T-cell (primary cell): ENCODE measurements at regions not wholly inside any gene's neighbourhood (a gene's known extent, or its start where the extent isn't known, plus 50 kb on each side); places are given as distances from the start of the nearest gene placed in this dataset.

Experiments
- ATAC-seq, 4 experiments: fragments of 200-7000 bp in 3 of 4; fragments of 150-1000 bp in 1 of 4; cut with Tn5 transposase; replicated peaks in 1 of 4; 1 replicate in 3 of 4; 2 replicates in 1 of 4; pipeline ENCODE4 v1.10.0; 2021; ENCODE audit warnings: moderate library complexity in 3 of 4, mild to moderate bottlenecking in 2 of 4, moderate number of reproducible peaks in 1 of 4
- CTCF ChIA-PET, 2 donors: fragments of 300-600 bp; sonication (Branson Sonifier 250); formaldehyde crosslinking; loops; one replicate each; lab custom pipeline; 2022; ENCODE audit warnings: antibody characterized with exemption in 2 of 2; lab: Charles Lee
- POLR2A ChIA-PET, 2 donors: fragments of 300-600 bp; sonication (Branson Sonifier 250); formaldehyde crosslinking; loops; one replicate each; lab custom pipeline; 2022; ENCODE audit warnings: antibody characterized with exemption in 2 of 2; lab: Charles Lee
- DNase-seq, 35 experiments: peaks; one replicate each; pipeline versions ENCODE4 v3.0.0 to v3.0.0-alpha.2; 2013 to 2023
- H3K27ac ChIP-seq: one replicate; pipeline ENCODE4 v1.5.1; 2013; ENCODE audit warnings: low read length
- H3K27me3 ChIP-seq, 2 experiments: replicated peaks in 1 of 2; 1 replicate in 1 of 2; 2 replicates in 1 of 2; pipeline versions ENCODE4 v1.6.1 to v1.7.0; 2013; ENCODE audit warnings: low read length in 1 of 2, mixed read lengths in 1 of 2; ENCODE audit not compliant: control insufficient read depth in 2 of 2, insufficient read depth in 2 of 2; ENCODE audit errors: extremely low read depth in 1 of 2
- H3K36me3 ChIP-seq, 2 donors: 1 replicate in 1 of 2; 2 replicates in 1 of 2; pipeline versions ENCODE4 v1.6.1 to v1.7.0; 2013; ENCODE audit warnings: low read length in 1 of 2; ENCODE audit not compliant: control insufficient read depth in 2 of 2, insufficient read depth in 1 of 2; ENCODE audit errors: extremely low read depth in 1 of 2
- H3K4me1 ChIP-seq, 2 experiments: 1 replicate in 1 of 2; 2 replicates in 1 of 2; pipeline versions ENCODE4 v1.6.1 to v1.7.0; 2013; ENCODE audit warnings: low read length in 2 of 2, mixed read lengths in 1 of 2; ENCODE audit not compliant: insufficient read depth in 2 of 2, control insufficient read depth in 1 of 2; ENCODE audit errors: extremely low read depth in 1 of 2
- H3K4me3 ChIP-seq, 2 donors: 1 replicate in 1 of 2; 2 replicates in 1 of 2; pipeline versions ENCODE4 v1.5.1 to v1.7.0; 2013; ENCODE audit warnings: mild to moderate bottlenecking in 2 of 2, low read length in 1 of 2, moderate library complexity in 1 of 2; ENCODE audit not compliant: control insufficient read depth in 1 of 2; ENCODE audit errors: extremely low read depth in 1 of 2
- H3K9me3 ChIP-seq: 2 replicates; pipeline ENCODE4 v1.7.0; 2013
- H3K27ac Mint-ChIP-seq, 2 donors: one replicate each; pipeline ENCODE4 v1.8.0; 2020 to 2021; ENCODE audit warnings: mild to moderate bottlenecking in 2 of 2, mixed read lengths in 2 of 2
- H3K27me3 Mint-ChIP-seq, 2 donors: one replicate each; pipeline ENCODE4 v1.8.0; 2021 to 2022; ENCODE audit warnings: mixed read lengths in 2 of 2
- H3K36me3 Mint-ChIP-seq: one replicate; pipeline ENCODE4 v1.8.0; 2021; ENCODE audit warnings: mixed read lengths
- H3K4me1 Mint-ChIP-seq, 3 donors: one replicate each; pipeline ENCODE4 v1.8.0; 2020 to 2022; ENCODE audit warnings: mixed read lengths in 3 of 3, mild to moderate bottlenecking in 1 of 3
- H3K4me3 Mint-ChIP-seq, 3 donors: one replicate each; pipeline ENCODE4 v1.8.0; 2020 to 2022; ENCODE audit warnings: mild to moderate bottlenecking in 3 of 3, mixed read lengths in 3 of 3, moderate library complexity in 3 of 3
- H3K9me3 Mint-ChIP-seq, 3 donors: one replicate each; pipeline ENCODE4 v1.8.0; 2020 to 2022; ENCODE audit warnings: mixed read lengths in 3 of 3
- WGBS: methylation state at CpG from one replicate; pipeline ENCODE4 v1.1.5; 2013; ENCODE audit warnings: missing lambda C conversion rate; ENCODE audit not compliant: insufficient coverage; 5-methylcytosine and 5-hydroxymethylcytosine counted together

GRCh38 chr2:181807526-181807925 is 84.0 kb upstream of the ITPRID2 start:
- Histone ChIP-seq H3K4me3 (no peak overlapping the region), H3K4me1 (peaks cover 0 to 4% of the 10 kb centered on the region in 2 experiments), H3K9me3 (no peaks in the 10 kb centered on the region), H3K27me3 (peaks cover 0 to 9% of the 10 kb centered on the region in 2 experiments), H3K36me3 (no peaks in the 10 kb centered on the region), H3K27ac (no peak overlapping the region)
- ChIA-PET CTCF (no interaction called here), POLR2A (no interaction called here)
- Mint-ChIP-seq H3K27me3 (peaks cover 6 to 16% of the 10 kb centered on the region in 2 donors), H3K4me1 (peaks cover 2 to 6% (median 5%) of the 10 kb centered on the region in 3 donors), H3K4me3 (no peak overlapping the region), H3K27ac (no peak overlapping the region), H3K9me3 (no peaks in the 10 kb centered on the region), H3K36me3 (no peaks in the 10 kb centered on the region)
- WGBS, result no CpG with 5 or more reads among the region's 2 CpGs
- DNase-seq (no peak), ATAC-seq (no peak)

- Mint-ChIP-seq H3K27me3 (peaks cover 6 to 7% of the 10 kb centered on the region in 2 donors), H3K27ac (no peak overlapping the region), H3K36me3 (no peaks in the 10 kb centered on the region), H3K4me3 (no peak overlapping the region), H3K4me1 (peaks cover 9 to 18% (median 16%) of the 10 kb centered on the region in 3 donors), H3K9me3 (no peaks in the 10 kb centered on the region)
- ATAC-seq (peak in 2 of 4 experiments; percentile 19 to 41), DNase-seq (no peak)
- POLR2A ChIA-PET, result interaction anchor here in 1 of 2 donors (0.6 to 0.7 kb wide), 2 partner anchors 55 to 983 kb away, joined by 3 to 4 read pairs; no protein-coding TSS in a partner anchor
- Histone ChIP-seq H3K9me3 (no peaks in the 10 kb centered on the region), H3K4me3 (no peak overlapping the region), H3K27me3 (no peaks in the 10 kb centered on the region), H3K27ac (no peak overlapping the region), H3K4me1 (peaks cover 0 to 4% of the 10 kb centered on the region in 2 experiments), H3K36me3 (no peaks in the 10 kb centered on the region)
- 71% methylated on average over 4 of the region's 9 CpGs for WGBS
- CTCF ChIA-PET, result no interaction called here
Observed at GRCh38 chr2:181810823-181811695, 80.5 kb upstream of the ITPRID2 start.

GRCh38 chr2:181812106-181812743 is 79.3 kb upstream of the ITPRID2 start:
- Mint-ChIP-seq H3K36me3 (no peaks in the 10 kb centered on the region), H3K9me3 (no peaks in the 10 kb centered on the region), H3K27me3 (peaks cover 2 to 6% of the 10 kb centered on the region in 2 donors), H3K4me3 (no peak overlapping the region), H3K27ac (no peak overlapping the region), H3K4me1 (peaks cover 9 to 18% (median 16%) of the 10 kb centered on the region in 3 donors)
- CTCF ChIA-PET, result interaction anchor here (0.6 to 0.7 kb wide), 3 partner anchors 47 to 108 kb away, joined by 3 read pairs; no protein-coding TSS in a partner anchor
- peaks cover 0 to 4% of the 10 kb centered on the region in 2 experiments for H3K4me1 ChIP-seq
- H3K4me3 ChIP-seq, result no peak overlapping the region
- ATAC-seq (no peak), DNase-seq (no peak)
- WGBS, result no CpG with 5 or more reads among the region's 2 CpGs
- POLR2A ChIA-PET, result no interaction called here
- no peaks in the 10 kb centered on the region for H3K27me3 ChIP-seq
- H3K27ac ChIP-seq, result no peak overlapping the region
- H3K9me3 ChIP-seq, result no peaks in the 10 kb centered on the region
- H3K36me3 ChIP-seq, result no peaks in the 10 kb centered on the region

GRCh38 chr2:181814057-181814491 is 77.5 kb upstream of the ITPRID2 start:
- WGBS, result no CpG with 5 or more reads among the region's 3 CpGs
- ChIA-PET CTCF (no interaction called here), POLR2A (no interaction called here)
- Mint-ChIP-seq H3K36me3 (no peaks in the 10 kb centered on the region), H3K4me3 (no peak overlapping the region), H3K27ac (no peak overlapping the region), H3K9me3 (no peaks in the 10 kb centered on the region), H3K27me3 (peaks cover 3 to 4% of the 10 kb centered on the region in 2 donors), H3K4me1 (peaks cover 9 to 18% (median 16%) of the 10 kb centered on the region in 3 donors)
- Histone ChIP-seq H3K9me3 (no peaks in the 10 kb centered on the region), H3K4me3 (no peak overlapping the region), H3K4me1 (peaks cover 0 to 4% of the 10 kb centered on the region in 2 experiments), H3K27ac (no peak overlapping the region), H3K27me3 (no peaks in the 10 kb centered on the region), H3K36me3 (no peaks in the 10 kb centered on the region)
- no peak for ATAC-seq
- no peak for DNase-seq

- Mint-ChIP-seq H3K4me3 (no peak overlapping the region), H3K36me3 (no peaks in the 10 kb centered on the region), H3K4me1 (peaks cover 7 to 12% (median 11%) of the 10 kb centered on the region in 3 donors), H3K27me3 (peaks cover 0 to 5% of the 10 kb centered on the region in 2 donors), H3K27ac (no peak overlapping the region), H3K9me3 (no peaks in the 10 kb centered on the region)
- no peak for ATAC-seq
- H3K27ac ChIP-seq, result no peak overlapping the region
- DNase-seq, result no peak
- H3K4me3 ChIP-seq, result no peak overlapping the region
- no peaks in the 10 kb centered on the region for H3K9me3 ChIP-seq
- H3K36me3 ChIP-seq, result no peaks in the 10 kb centered on the region
- CTCF ChIA-PET, result interaction anchor here in 1 of 2 donors (0.5 kb wide), 1 partner anchor 630 kb away, joined by 4 read pairs; no protein-coding TSS in a partner anchor
- POLR2A ChIA-PET, result no interaction called here
- peaks cover 0 to 3% of the 10 kb centered on the region in 2 experiments for H3K27me3 ChIP-seq
- H3K4me1 ChIP-seq, result no peaks in the 10 kb centered on the region
Observed at GRCh38 chr2:181817509-181817908, 74.0 kb upstream of the ITPRID2 start.

GRCh38 chr2:181818058-181818680 is 73.4 kb upstream of the ITPRID2 start:
- peaks cover 0 to 5% of the 10 kb centered on the region in 2 donors for H3K27me3 Mint-ChIP-seq
- ChIA-PET POLR2A (no interaction called here), CTCF (interaction anchor here in 1 of 2 donors (0.5 to 0.6 kb wide), 2 partner anchors 10 to 631 kb away, joined by 3 to 4 read pairs; no protein-coding TSS in a partner anchor)
- H3K27me3 ChIP-seq, result peaks cover 0 to 3% of the 10 kb centered on the region in 2 experiments
- H3K27ac ChIP-seq, result no peak overlapping the region
- no peak overlapping the region for H3K27ac Mint-ChIP-seq
- H3K4me3 Mint-ChIP-seq, result no peak overlapping the region
- no CpG with 5 or more reads among the region's 1 CpG for WGBS
- ATAC-seq (no peak), DNase-seq (no peak)
- no peaks in the 10 kb centered on the region for H3K36me3 ChIP-seq
- H3K4me3 ChIP-seq, result no peak overlapping the region
- H3K36me3 Mint-ChIP-seq, result no peaks in the 10 kb centered on the region
- H3K9me3 ChIP-seq, result no peaks in the 10 kb centered on the region
- no peaks in the 10 kb centered on the region for H3K9me3 Mint-ChIP-seq
- peaks cover 7 to 12% (median 11%) of the 10 kb centered on the region in 3 donors for H3K4me1 Mint-ChIP-seq
- no peaks in the 10 kb centered on the region for H3K4me1 ChIP-seq
